ENCODE measurements at regions not wholly inside any gene's neighbourhood (a gene's known extent, or its start where the extent isn't known, plus 50 kb on each side); places are given as distances from the start of the nearest gene placed in this dataset.

DNA sequence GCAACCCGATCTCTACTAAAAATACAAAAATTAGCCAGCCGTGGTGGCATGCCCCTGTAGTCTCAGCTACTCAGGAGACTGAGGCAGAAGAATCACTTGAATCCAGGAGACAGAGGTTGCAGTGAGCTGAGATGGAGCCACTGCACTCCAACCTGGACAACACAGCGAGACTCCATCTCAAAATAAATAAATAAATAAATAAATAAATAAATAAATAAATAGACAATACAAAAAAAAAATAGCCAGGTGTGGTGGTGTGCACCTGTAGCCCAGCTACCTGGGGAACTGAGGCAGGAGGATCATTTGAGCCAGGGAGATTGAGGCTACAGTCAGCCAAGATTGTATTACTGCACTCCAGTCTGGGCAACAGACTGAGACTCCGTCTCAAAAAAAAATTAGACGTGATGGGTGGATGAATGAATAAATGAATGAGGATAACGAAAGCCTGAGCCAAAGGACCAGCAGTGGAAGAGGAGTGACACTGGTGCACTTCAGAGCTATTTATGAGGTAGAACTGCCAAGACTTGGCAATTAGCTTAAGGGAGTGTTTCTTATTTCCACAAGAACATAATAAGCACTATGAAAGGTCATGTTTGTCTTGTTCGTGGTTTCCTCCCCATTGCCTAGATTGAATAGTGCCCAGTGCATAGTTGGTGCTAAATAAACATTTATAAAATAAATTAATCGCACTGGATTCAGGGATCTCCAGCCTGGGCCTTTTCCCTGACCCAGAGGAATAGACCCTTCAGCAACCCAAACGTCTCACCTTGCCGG is 232.2 kb downstream of the IDS start:
- no peak for TF ChIP-seq EP300 (IDR thresholded peaks at IDR 0.05; ENCODE audit: borderline replicate concordance)
- no peak for TF ChIP-seq YY1 (IDR thresholded peaks at IDR 0.05; ENCODE audit: low read depth)
- TF ChIP-seq EGR1 (IDR thresholded peaks at IDR 0.05) = no peak
- TF ChIP-seq TAF1 (IDR thresholded peaks at IDR 0.05; ENCODE audit: low read depth) = no peak
- TF ChIP-seq CREB1 (IDR thresholded peaks at IDR 0.05; ENCODE audit: low read depth) = no peak
- TF ChIP-seq, protein P1, sequence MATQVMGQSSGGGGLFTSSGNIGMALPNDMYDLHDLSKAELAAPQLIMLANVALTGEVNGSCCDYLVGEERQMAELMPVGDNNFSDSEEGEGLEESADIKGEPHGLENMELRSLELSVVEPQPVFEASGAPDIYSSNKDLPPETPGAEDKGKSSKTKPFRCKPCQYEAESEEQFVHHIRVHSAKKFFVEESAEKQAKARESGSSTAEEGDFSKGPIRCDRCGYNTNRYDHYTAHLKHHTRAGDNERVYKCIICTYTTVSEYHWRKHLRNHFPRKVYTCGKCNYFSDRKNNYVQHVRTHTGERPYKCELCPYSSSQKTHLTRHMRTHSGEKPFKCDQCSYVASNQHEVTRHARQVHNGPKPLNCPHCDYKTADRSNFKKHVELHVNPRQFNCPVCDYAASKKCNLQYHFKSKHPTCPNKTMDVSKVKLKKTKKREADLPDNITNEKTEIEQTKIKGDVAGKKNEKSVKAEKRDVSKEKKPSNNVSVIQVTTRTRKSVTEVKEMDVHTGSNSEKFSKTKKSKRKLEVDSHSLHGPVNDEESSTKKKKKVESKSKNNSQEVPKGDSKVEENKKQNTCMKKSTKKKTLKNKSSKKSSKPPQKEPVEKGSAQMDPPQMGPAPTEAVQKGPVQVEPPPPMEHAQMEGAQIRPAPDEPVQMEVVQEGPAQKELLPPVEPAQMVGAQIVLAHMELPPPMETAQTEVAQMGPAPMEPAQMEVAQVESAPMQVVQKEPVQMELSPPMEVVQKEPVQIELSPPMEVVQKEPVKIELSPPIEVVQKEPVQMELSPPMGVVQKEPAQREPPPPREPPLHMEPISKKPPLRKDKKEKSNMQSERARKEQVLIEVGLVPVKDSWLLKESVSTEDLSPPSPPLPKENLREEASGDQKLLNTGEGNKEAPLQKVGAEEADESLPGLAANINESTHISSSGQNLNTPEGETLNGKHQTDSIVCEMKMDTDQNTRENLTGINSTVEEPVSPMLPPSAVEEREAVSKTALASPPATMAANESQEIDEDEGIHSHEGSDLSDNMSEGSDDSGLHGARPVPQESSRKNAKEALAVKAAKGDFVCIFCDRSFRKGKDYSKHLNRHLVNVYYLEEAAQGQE (IDR thresholded peaks at IDR 0.05; ENCODE audit: low read depth) = no peak
- no peak for TF ChIP-seq NFIC (IDR thresholded peaks at IDR 0.05)

DNA sequence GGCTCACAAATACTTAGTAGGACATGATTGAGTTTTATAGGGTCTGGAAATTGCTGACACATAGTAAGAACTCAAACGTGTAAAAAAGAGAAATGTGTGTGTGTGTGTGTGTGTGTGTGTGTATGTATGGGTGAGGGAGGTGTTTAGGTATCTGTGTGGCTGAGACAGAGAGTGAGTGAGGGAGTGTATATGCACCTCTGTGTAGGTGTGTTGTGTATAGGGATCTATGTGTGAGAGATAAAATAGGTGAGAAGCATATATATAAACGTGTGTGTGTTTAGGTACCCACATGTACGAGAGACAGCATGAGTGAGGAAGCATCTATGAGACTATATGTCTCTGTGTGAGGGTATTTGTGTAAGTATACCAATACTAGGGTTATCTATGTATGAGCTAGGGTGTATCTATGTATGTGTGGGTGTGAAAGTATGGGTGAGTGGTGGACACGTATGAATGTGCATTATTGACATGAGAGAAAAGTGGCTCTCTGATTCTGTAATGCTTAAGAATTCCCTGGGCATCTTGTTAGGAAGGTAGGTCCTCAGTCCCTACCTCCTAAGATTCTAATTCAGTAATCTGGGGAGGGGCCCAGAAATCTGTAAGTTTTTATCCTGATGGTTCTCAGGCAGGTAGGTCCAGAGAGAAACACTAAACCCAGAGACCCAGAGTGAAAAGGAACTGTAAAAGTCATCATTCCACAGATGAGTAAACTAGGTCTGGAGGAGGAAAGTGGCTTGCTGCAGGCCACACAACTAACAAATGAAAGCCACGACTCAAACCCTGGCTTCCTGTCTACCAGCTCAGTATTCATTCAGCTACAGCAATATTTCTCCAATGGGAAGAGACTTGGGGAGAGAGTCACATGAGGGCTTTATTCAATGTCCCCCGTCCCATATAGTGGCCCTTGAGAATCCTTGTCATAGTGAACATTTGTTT is 237.0 kb downstream of the IDS start:
- no peak for TF ChIP-seq FOXM1 (IDR thresholded peaks at IDR 0.05; ENCODE audit: borderline replicate concordance, low read depth)
- no peak for TF ChIP-seq YY1 (IDR thresholded peaks at IDR 0.05; ENCODE audit: low read depth)
- TF ChIP-seq RAD21 (IDR thresholded peaks at IDR 0.05; ENCODE audit: low read depth) = no peak
- no peak for TF ChIP-seq TEAD4 (IDR thresholded peaks at IDR 0.05)
- no peak for TF ChIP-seq EGR1 (IDR thresholded peaks at IDR 0.05)
- no peak for TF ChIP-seq CEBPB (IDR thresholded peaks at IDR 0.05)

DNA sequence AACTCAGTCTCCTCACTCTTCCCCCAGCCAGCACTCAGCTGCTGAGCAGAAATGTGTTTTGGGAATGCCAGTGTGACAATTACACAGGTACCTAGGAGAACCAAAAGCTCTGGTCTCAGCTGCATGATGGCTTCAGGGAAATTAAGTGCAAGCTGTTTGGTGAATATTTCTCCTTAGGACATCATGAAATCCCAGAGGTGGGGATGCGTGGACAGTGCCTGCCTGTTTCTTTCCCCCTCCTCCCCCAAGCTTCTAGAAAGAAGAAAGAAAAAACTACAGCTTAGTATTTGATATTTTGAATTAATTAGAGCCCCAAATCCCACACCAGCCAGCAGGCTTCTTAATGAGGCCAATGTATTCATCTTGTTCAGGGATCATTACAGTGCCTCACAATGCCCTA is 243.0 kb downstream of the IDS start:
- TF ChIP-seq EGR1 (IDR thresholded peaks at IDR 0.05) (no peak), ZBTB7A (IDR thresholded peaks at IDR 0.05; ENCODE audit: low read depth) (no peak), TEAD4 (IDR thresholded peaks at IDR 0.05) (no peak), NFIC (IDR thresholded peaks at IDR 0.05) (no peak), CREB1 (IDR thresholded peaks at IDR 0.05; ENCODE audit: low read depth) (no peak), FOXM1 (IDR thresholded peaks at IDR 0.05; ENCODE audit: borderline replicate concordance, low read depth) (no peak), TAF1 (IDR thresholded peaks at IDR 0.05; ENCODE audit: low read depth) (no peak), RAD21 (IDR thresholded peaks at IDR 0.05; ENCODE audit: low read depth) (no peak)
- TF ChIP-seq, protein P2, sequence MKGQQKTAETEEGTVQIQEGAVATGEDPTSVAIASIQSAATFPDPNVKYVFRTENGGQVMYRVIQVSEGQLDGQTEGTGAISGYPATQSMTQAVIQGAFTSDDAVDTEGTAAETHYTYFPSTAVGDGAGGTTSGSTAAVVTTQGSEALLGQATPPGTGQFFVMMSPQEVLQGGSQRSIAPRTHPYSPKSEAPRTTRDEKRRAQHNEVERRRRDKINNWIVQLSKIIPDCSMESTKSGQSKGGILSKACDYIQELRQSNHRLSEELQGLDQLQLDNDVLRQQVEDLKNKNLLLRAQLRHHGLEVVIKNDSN (IDR thresholded peaks at IDR 0.05) = no peak
- TF ChIP-seq, protein P3, sequence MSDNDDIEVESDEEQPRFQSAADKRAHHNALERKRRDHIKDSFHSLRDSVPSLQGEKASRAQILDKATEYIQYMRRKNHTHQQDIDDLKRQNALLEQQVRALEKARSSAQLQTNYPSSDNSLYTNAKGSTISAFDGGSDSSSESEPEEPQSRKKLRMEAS (IDR thresholded peaks at IDR 0.05) = no peak

DNA sequence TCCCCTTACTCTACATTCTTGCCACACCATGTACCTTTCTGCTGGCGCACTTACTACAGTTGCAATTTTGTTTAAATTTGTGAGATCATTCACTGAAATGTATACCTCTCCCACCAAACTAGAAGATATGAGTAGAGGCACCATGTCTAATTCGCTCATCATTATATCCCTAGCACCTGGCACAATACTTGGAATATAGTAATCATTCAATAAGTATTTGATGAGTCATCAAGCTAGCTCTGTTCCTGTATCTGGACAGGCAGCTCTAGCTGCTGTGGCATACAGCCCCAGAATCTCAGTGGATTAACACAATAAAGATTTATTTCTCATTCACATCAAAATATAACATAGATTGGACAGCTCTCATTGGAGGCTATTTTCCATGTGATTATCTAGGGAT is 245.9 kb downstream of the IDS start:
- no peak for TF ChIP-seq TAF1 (IDR thresholded peaks at IDR 0.05; ENCODE audit: low read depth)
- no peak for TF ChIP-seq CREB1 (IDR thresholded peaks at IDR 0.05; ENCODE audit: low read depth)
- no peak for TF ChIP-seq YY1 (IDR thresholded peaks at IDR 0.05; ENCODE audit: low read depth)
- TF ChIP-seq, protein P1 (IDR thresholded peaks at IDR 0.05; ENCODE audit: low read depth) = no peak
- TF ChIP-seq NFIC (IDR thresholded peaks at IDR 0.05) = no peak
- TF ChIP-seq, protein P3 (IDR thresholded peaks at IDR 0.05) = no peak
- no peak for TF ChIP-seq CEBPB (IDR thresholded peaks at IDR 0.05)
- no peak for TF ChIP-seq EP300 (IDR thresholded peaks at IDR 0.05; ENCODE audit: borderline replicate concordance)
- no peak for TF ChIP-seq EGR1 (IDR thresholded peaks at IDR 0.05)
- no peak for TF ChIP-seq TCF12 (IDR thresholded peaks at IDR 0.05; ENCODE audit: low read depth)
- no peak for TF ChIP-seq FOXM1 (IDR thresholded peaks at IDR 0.05; ENCODE audit: borderline replicate concordance, low read depth)
- no peak for TF ChIP-seq TEAD4 (IDR thresholded peaks at IDR 0.05)

DNA sequence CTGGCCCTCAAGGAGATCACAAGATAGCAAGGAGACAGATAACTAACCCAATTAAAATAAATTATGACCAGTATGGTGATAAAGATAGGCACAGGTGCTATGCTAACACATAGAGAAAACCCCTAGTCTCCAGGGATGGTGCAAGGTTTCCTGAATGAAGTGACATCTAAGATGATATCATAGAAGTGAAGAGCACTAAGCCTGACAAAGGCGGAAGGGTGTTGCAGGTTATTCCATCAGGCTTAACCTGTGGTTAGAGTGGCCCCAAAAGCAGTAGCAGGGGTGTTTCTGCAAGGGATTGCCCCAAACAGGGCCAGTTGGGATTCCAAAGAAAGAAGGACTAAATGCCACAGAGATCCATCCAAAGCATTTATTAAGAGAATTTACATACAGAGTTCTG is 249.2 kb downstream of the IDS start:
- TF ChIP-seq TCF12 (IDR thresholded peaks at IDR 0.05; ENCODE audit: low read depth) (no peak), CEBPB (IDR thresholded peaks at IDR 0.05) (no peak), RAD21 (IDR thresholded peaks at IDR 0.05; ENCODE audit: low read depth) (no peak), TEAD4 (IDR thresholded peaks at IDR 0.05) (no peak), EP300 (IDR thresholded peaks at IDR 0.05; ENCODE audit: borderline replicate concordance) (no peak), NFIC (IDR thresholded peaks at IDR 0.05) (no peak), YY1 (IDR thresholded peaks at IDR 0.05; ENCODE audit: low read depth) (no peak), FOXM1 (IDR thresholded peaks at IDR 0.05; ENCODE audit: borderline replicate concordance, low read depth) (no peak), EGR1 (IDR thresholded peaks at IDR 0.05) (no peak)
- TF ChIP-seq, protein P3 (IDR thresholded peaks at IDR 0.05) = no peak
- TF ChIP-seq, protein P2 (IDR thresholded peaks at IDR 0.05) = no peak

Data from Ishikawa (cell line).